SK-N-SH (cell line): ENCODE measurements at regions not wholly inside any gene's neighbourhood (a gene's known extent, or its start where the extent isn't known, plus 50 kb on each side); places are given as distances from the start of the nearest gene placed in this dataset.

ENCODE experiments used
- CTCF ChIA-PET: fragments of 300-600, 350-600 bp; formaldehyde crosslinking; extraction: SDS; loops from one replicate; lab custom pipeline; 2021; lab: Yijun Ruan, JAX
- POLR2A ChIA-PET: fragments of 350-600 bp; sonication (Branson Sonifier 250); formaldehyde crosslinking; extraction: SDS; loops from one replicate; lab custom pipeline; 2020; ENCODE audit warnings: antibody characterized with exemption, inconsistent platforms; lab: Yijun Ruan, JAX
- DNase-seq: peaks from one replicate; pipeline ENCODE4 v3.0.0; 2012
- H2AFZ ChIP-seq: fragments of 200-600 bp; sonication (generic); 2 replicates; pipeline ENCODE4 v1.8.1; 2016; ENCODE audit warnings: antibody characterized with exemption, mild to moderate bottlenecking, low read depth
- H3F3A ChIP-seq: fragments of 200-600 bp; sonication (generic); replicated peaks from 2 replicates; pipeline ENCODE3; 2016; ENCODE audit warnings: antibody characterized with exemption, mild to moderate bottlenecking; ENCODE audit not compliant: insufficient read depth
- H3K27ac ChIP-seq, 2 experiments: fragments of 200-500 bp in 1 of 2; fragments of 200-600 bp in 1 of 2; sonication (Bioruptor generic) in 1 of 2; sonication (generic), shearing (Covaris generic) in 1 of 2; 2 replicates each; pipeline versions ENCODE4 v1.5.1 to v1.6.1; 2014 to 2016; ENCODE audit warnings: low read depth in 2 of 2, inconsistent platforms in 1 of 2, low read length in 1 of 2, mild to moderate bottlenecking in 1 of 2, mixed read lengths in 1 of 2
- H3K27me3 ChIP-seq: fragments of 200-600 bp; sonication (generic), shearing (Covaris generic); 2 replicates; pipeline ENCODE4 v1.6.1; 2016; ENCODE audit warnings: mixed run types; ENCODE audit not compliant: insufficient read depth
- H3K36me3 ChIP-seq, 2 experiments: fragments of 200-500 bp in 1 of 2; fragments of 200-600 bp in 1 of 2; sonication (Bioruptor generic) in 1 of 2; sonication (generic) in 1 of 2; replicated peaks in 1 of 2; 2 replicates each; pipeline versions ENCODE3 to v1.5.1; 2014 to 2016; ENCODE audit warnings: low read length in 1 of 2, mild to moderate bottlenecking in 1 of 2; ENCODE audit not compliant: insufficient read depth in 2 of 2, control insufficient read depth in 1 of 2
- H3K4me1 ChIP-seq, 2 experiments: fragments of 200-500 bp in 1 of 2; fragments of 200-600 bp in 1 of 2; sonication (Bioruptor generic) in 1 of 2; sonication (generic), shearing (Covaris generic) in 1 of 2; 2 replicates each; pipeline versions ENCODE4 v1.5.1 to v1.6.1; 2014 to 2016; ENCODE audit warnings: low read depth in 1 of 2, low read length in 1 of 2, mixed run types in 1 of 2; ENCODE audit not compliant: insufficient read depth in 2 of 2, control insufficient read depth in 1 of 2
- H3K4me2 ChIP-seq: fragments of 200-600 bp; sonication (generic), shearing (Covaris generic); 2 replicates; pipeline ENCODE4 v1.6.1; 2017; ENCODE audit warnings: mixed run types
- H3K4me3 ChIP-seq, 2 experiments: fragments of 200-500 bp in 1 of 2; fragments of 200-600 bp in 1 of 2; sonication (Bioruptor generic) in 1 of 2; sonication (generic), shearing (Covaris generic) in 1 of 2; 2 replicates each; pipeline versions ENCODE4 v1.5.1 to v1.8.1; 2014 to 2016; ENCODE audit warnings: low read depth in 2 of 2, inconsistent platforms in 1 of 2, low read length in 1 of 2, mild to moderate bottlenecking in 1 of 2, mixed read lengths in 1 of 2, moderate library complexity in 1 of 2
- H3K79me2 ChIP-seq: fragments of 200-600 bp; sonication (generic); 2 replicates; pipeline ENCODE4 v1.8.1; 2017; ENCODE audit warnings: mild to moderate bottlenecking; ENCODE audit not compliant: insufficient read depth
- H3K9ac ChIP-seq: fragments of 200-600 bp; sonication (generic); 2 replicates; pipeline ENCODE4 v1.6.1; 2017; ENCODE audit warnings: mixed run types
- H3K9me2 ChIP-seq: fragments of 200-600 bp; sonication (generic); 2 replicates; pipeline ENCODE4 v1.6.1; 2017; ENCODE audit warnings: mixed run types
- H3K9me3 ChIP-seq: fragments of 200-600 bp; sonication (generic); 2 replicates; pipeline ENCODE4 v1.6.1; 2017; ENCODE audit warnings: mixed run types, mild to moderate bottlenecking, moderate library complexity
- H4K20me1 ChIP-seq: fragments of 200-600 bp; sonication (generic); 2 replicates; pipeline ENCODE4 v1.6.1; 2017; ENCODE audit warnings: mild to moderate bottlenecking, mixed run types; ENCODE audit not compliant: insufficient read depth
- CHD2 ChIP-seq: fragments of 150-350 bp; IDR thresholded peaks from 2 replicates; pipeline ENCODE4 v1.6.1; 2018; ENCODE audit warnings: low read length; ENCODE audit not compliant: partially characterized antibody
- CTCF ChIP-seq: fragments of 200-600 bp; sonication (generic); IDR thresholded peaks from 2 replicates; pipeline ENCODE4 v1.6.1; 2017; ENCODE audit warnings: antibody characterized with exemption, mild to moderate bottlenecking, moderate library complexity
- ELF1 ChIP-seq: IDR thresholded peaks from 2 replicates; pipeline ENCODE4 v1.4.0; 2012
- EP300 ChIP-seq, 2 experiments: IDR thresholded peaks; 2 replicates each; pipeline versions ENCODE4 v1.4.0 to v1.6.1; 2012; ENCODE audit warnings: borderline replicate concordance in 1 of 2, low read depth in 1 of 2, low read length in 1 of 2
- EZH2phosphoT487 ChIP-seq: fragments of 200-600 bp; sonication (generic); IDR thresholded peaks from 2 replicates; pipeline ENCODE4 v1.6.1; 2017; ENCODE audit warnings: low read depth, mixed run types, mild to moderate bottlenecking, antibody characterized with exemption, moderate library complexity, borderline replicate concordance
- GABPA ChIP-seq: IDR thresholded peaks from 2 replicates; pipeline ENCODE4 v1.4.0; 2012; ENCODE audit warnings: low read depth, mild to moderate bottlenecking
- IRF3 ChIP-seq: fragments of 150-350 bp; IDR thresholded peaks from 2 replicates; pipeline ENCODE4 v1.6.1; 2016; ENCODE audit warnings: mild to moderate bottlenecking, low read depth, low read length
- MAX ChIP-seq: IDR thresholded peaks from 2 replicates; pipeline ENCODE4 v1.4.0; 2012; ENCODE audit warnings: low read depth
- MXI1 ChIP-seq: IDR thresholded peaks from 2 replicates; pipeline ENCODE4 v1.6.1; 2012; ENCODE audit warnings: mild to moderate bottlenecking, low read depth, low read length, improper control_type of control experiment
- NFIC ChIP-seq: IDR thresholded peaks from 2 replicates; pipeline ENCODE4 v1.4.0; 2012; ENCODE audit warnings: borderline replicate concordance
- PBX3 ChIP-seq: IDR thresholded peaks from 2 replicates; pipeline ENCODE4; 2012
- POLR2AphosphoS5 ChIP-seq: IDR thresholded peaks from 2 replicates; pipeline ENCODE4 v1.6.1; 2012; ENCODE audit warnings: low read depth, low read length
- RAD21 ChIP-seq: IDR thresholded peaks from 2 replicates; pipeline ENCODE4 v1.6.1; 2012; ENCODE audit warnings: mild to moderate bottlenecking, low read length
- REST ChIP-seq: IDR thresholded peaks from 2 replicates; pipeline ENCODE4 v1.6.1; 2012; ENCODE audit warnings: mild to moderate bottlenecking, low read depth, low read length, moderate library complexity
- RFX5 ChIP-seq: IDR thresholded peaks from 2 replicates; pipeline ENCODE4 v1.6.1; 2012; ENCODE audit warnings: mild to moderate bottlenecking, improper control_type of control experiment, low read length
- TCF12 ChIP-seq: IDR thresholded peaks from 2 replicates; pipeline ENCODE4 v1.4.0; 2012
- USF1 ChIP-seq: IDR thresholded peaks from 2 replicates; pipeline ENCODE4 v1.4.0; 2012; ENCODE audit warnings: low read depth, borderline replicate concordance
- USF2 ChIP-seq: fragments of 150-350 bp; IDR thresholded peaks from 2 replicates; pipeline ENCODE4 v1.6.1; 2017; ENCODE audit warnings: antibody characterized with exemption, low read length, low read depth, borderline replicate concordance
- YY1 ChIP-seq: IDR thresholded peaks from 2 replicates; pipeline ENCODE4 v1.4.0; 2012; ENCODE audit warnings: low read depth, mild to moderate bottlenecking
- WGBS: methylation state at CpG from one replicate; pipeline ENCODE4 v1.1.6; 2017; ENCODE audit warnings: low lambda C conversion rate; 5-methylcytosine and 5-hydroxymethylcytosine counted together

GRCh38 chr2:121865914-121866313 lies 110.5 kb downstream of the TSN start:
- CTCF ChIA-PET: no interaction called here
- Histone ChIP-seq H3K4me1 (peaks cover 0 to 2% of the 10 kb centered on the region in 2 experiments; a peak in 1 of 4 replicates), H4K20me1 (no peaks in the 10 kb centered on the region), H3K9me3 (no peaks in the 10 kb centered on the region), H3K9ac (no peak overlapping the region), H2AFZ (no peak overlapping the region), H3K27ac (no peak overlapping the region), H3K4me2 (no peak overlapping the region), H3K4me3 (no peak overlapping the region), H3K27me3 (no peaks in the 10 kb centered on the region), H3F3A (no peaks in the 10 kb centered on the region), H3K9me2 (no peaks in the 10 kb centered on the region), H3K79me2 (no peaks in the 10 kb centered on the region), H3K36me3 (no peaks in the 10 kb centered on the region)
- WGBS: 0% methylated on average over 2 of the region's 2 CpGs
- DNase-seq: no peak
- POLR2A ChIA-PET: no interaction called here
- TF ChIP-seq IRF3: no peak
- no peak for TF ChIP-seq RAD21
- TF ChIP-seq USF2: no peak
- TF ChIP-seq NFIC: no peak
- TF ChIP-seq REST: no peak
- TF ChIP-seq CHD2: no peak
- TF ChIP-seq CTCF: no peak
- no peak for TF ChIP-seq EP300 (IDR thresholded peaks at IDR 0.05; ENCODE audit: borderline replicate concordance in 1 of 2, low read depth in 1 of 2, low read length in 1 of 2)
- no peak for TF ChIP-seq YY1
- TF ChIP-seq MXI1: no peak
- no peak for TF ChIP-seq MAX
- no peak for TF ChIP-seq POLR2AphosphoS5
- TF ChIP-seq USF1: no peak
- no peak for TF ChIP-seq TCF12
- no peak for TF ChIP-seq EZH2phosphoT487
- TF ChIP-seq GABPA: no peak
- TF ChIP-seq ELF1: no peak
- TF ChIP-seq PBX3: no peak
- no peak for TF ChIP-seq RFX5
